Fibroblast of peridontal ligament (primary cell): ENCODE measurements at regions not wholly inside any gene's neighbourhood (a gene's known extent, or its start where the extent isn't known, plus 50 kb on each side); places are given as distances from the start of the nearest gene placed in this dataset.

Experiments used
- DNase-seq: peaks from one replicate; pipeline ENCODE4 v3.0.0-alpha.2; 2010; ENCODE audit errors: extremely low read depth

GRCh38 chr11:76607431-76607830 is 63.1 kb downstream of the LRRC32 start:
- no peak for DNase-seq

DNA sequence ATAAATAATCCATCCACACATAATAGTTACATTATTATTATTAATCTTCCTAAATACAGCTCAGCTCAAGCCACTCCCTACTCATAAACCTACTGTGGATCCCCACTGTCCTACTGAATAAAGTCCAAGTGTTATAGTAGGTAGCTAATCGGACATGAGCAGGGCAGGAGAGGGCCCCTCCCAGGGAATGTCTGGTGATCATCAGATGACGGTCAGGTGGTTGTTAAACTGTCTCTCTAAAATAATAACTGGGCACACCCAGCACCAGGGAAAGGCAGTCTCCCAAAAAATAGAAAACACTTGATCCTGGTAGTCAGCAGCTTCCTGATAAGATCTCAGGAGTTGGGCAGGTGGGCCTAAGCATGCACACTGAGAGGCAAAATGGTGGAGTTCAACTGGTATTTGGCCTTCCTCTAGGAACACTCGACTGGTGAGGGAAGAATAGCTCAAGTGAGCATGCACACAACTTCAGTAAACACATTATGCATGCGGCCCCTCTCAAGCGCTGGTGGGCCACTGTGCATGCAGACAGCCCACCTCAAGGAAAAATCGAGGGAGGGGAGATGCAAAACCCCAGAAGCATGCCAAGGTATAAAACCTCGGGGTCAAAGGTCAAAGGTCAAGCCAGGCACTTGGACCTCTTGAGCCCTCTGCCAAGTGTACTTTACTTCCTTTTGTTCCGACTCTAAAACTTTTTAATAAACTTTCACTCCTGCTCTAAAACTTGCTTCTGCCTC is 65.0 kb downstream of the LRRC32 start:
- DNase-seq: no peak

DNA sequence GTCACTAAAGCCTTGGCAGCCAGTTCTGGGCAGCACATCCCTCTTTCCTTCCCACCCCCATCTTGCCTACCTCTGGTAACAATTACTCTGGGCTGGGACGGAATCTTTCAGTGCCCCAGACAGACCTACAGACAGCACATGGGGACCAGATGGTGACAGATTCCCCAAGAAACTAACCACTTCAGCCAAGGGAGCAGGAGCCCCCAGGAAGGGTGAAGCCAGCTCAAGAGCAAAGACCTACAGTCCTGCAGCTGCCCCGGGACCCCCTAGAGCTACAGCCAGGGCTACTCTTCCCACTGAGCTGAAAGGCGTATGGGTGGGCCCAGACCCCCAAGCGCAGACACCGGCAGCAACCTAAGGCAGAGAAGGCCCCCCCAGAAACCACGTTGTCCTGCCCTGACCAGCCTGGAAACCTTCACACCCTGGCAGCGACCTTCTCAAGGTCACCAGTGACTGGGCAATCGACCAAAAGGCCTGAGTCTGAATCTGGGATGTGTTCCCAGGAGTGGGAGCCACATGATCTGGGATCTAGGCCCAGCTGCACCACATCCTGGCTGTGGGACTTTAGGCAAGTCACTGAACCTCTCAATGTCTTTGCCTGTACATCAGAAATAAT is 65.8 kb downstream of the LRRC32 start:
- peak; percentile 90 for DNase-seq

- no peak for DNase-seq
These were observed 66.4 kb downstream of the LRRC32 start for GRCh38 chr11:76604081-76604625.

GRCh38 chr11:76603202-76603601 is 67.3 kb downstream of the LRRC32 start:
- DNase-seq: no peak
